ENCODE measurements at regions not wholly inside any gene's neighbourhood (a gene's known extent, or its start where the extent isn't known, plus 50 kb on each side); places are given as distances from the start of the nearest gene placed in this dataset.
"Not testable (repeated sequence)": the region's sequence is repeated elsewhere in the genome, so short reads cannot be mapped to it uniquely, and the experiment has no call there.

- not testable (repeated sequence) for DNase-seq
Measured at GRCh38 chr7:131933219-131933618, 376.8 kb upstream of the PODXL start.

GRCh38 chr7:131932271-131932670, 375.8 kb upstream of the PODXL start:
- no peak for DNase-seq

- DNase-seq: no peak
Measured at GRCh38 chr7:131931370-131931769, 374.9 kb upstream of the PODXL start.

GRCh38 chr7:131929632-131930031, 373.2 kb upstream of the PODXL start:
- no peak for DNase-seq

GRCh38 chr7:131927770-131928423, 371.5 kb upstream of the PODXL start:
- no peak for DNase-seq

GRCh38 chr7:131925636-131926035, 369.2 kb upstream of the PODXL start:
- DNase-seq: no peak

- DNase-seq: no peak
Measured at GRCh38 chr7:131924857-131925256, 368.4 kb upstream of the PODXL start.

- DNase-seq: not testable (repeated sequence)
Measured at GRCh38 chr7:131922948-131923347, 366.5 kb upstream of the PODXL start.

GRCh38 chr7:131921016-131921415, 364.6 kb upstream of the PODXL start:
- DNase-seq: no peak

GRCh38 chr7:131919920-131920709, 363.7 kb upstream of the PODXL start:
- DNase-seq: no peak

GRCh38 chr7:131911112-131911511, 354.7 kb upstream of the PODXL start:
- DNase-seq: no peak

GRCh38 chr7:131909151-131909768, 352.8 kb upstream of the PODXL start:
- DNase-seq: no peak

- no peak for DNase-seq
Measured at GRCh38 chr7:131908714-131909113, 352.3 kb upstream of the PODXL start.

- no peak for DNase-seq
Measured at GRCh38 chr7:131905471-131905973, 349.1 kb upstream of the PODXL start.

GRCh38 chr7:131904760-131905327, 348.4 kb upstream of the PODXL start:
- DNase-seq: no peak

GRCh38 chr7:131903315-131903714, 346.9 kb upstream of the PODXL start:
- no peak for DNase-seq

- DNase-seq: no peak
Measured at GRCh38 chr7:131900785-131901287, 344.4 kb upstream of the PODXL start.

- DNase-seq: no peak
Measured at GRCh38 chr7:131899271-131900030, 343.0 kb upstream of the PODXL start.

- DNase-seq: no peak
Measured at GRCh38 chr7:131898418-131898817, 342.0 kb upstream of the PODXL start.

- DNase-seq: no peak
Measured at GRCh38 chr7:131897790-131898165, 341.4 kb upstream of the PODXL start.

- no peak for DNase-seq
Measured at GRCh38 chr7:131897016-131897789, 340.8 kb upstream of the PODXL start.

Data from AML-193 (cell line).